Amniotic stem cell (primary cell): ENCODE measurements at regions not wholly inside any gene's neighbourhood (a gene's known extent, or its start where the extent isn't known, plus 50 kb on each side); places are given as distances from the start of the nearest gene placed in this dataset.
A peak's percentile ranks its signal among the peaks of the same experiment; 100 is the strongest.
"Not testable (repeated sequence)": the region's sequence is repeated elsewhere in the genome, so short reads cannot be mapped to it uniquely, and the experiment has no call there.

ENCODE experiments used
- DNase-seq: peaks from one replicate; lab custom pipeline; 2025; lab: John Stamatoyannopoulos, UW

- DNase-seq: no peak
Observed at GRCh38 chr20:56724241-56724757, 95.2 kb downstream of the TFAP2C start.

GRCh38 chr20:56730003-56730402, 100.9 kb downstream of the TFAP2C start:
- DNase-seq: no peak

GRCh38 chr20:56730996-56731395, 101.9 kb downstream of the TFAP2C start:
- DNase-seq: no peak

- DNase-seq: no peak
Observed at GRCh38 chr20:56731476-56731875, 102.4 kb downstream of the TFAP2C start.

GRCh38 chr20:56733967-56734366, 104.9 kb downstream of the TFAP2C start:
- no peak for DNase-seq

GRCh38 chr20:56735084-56735642, 106.1 kb downstream of the TFAP2C start:
- DNase-seq: no peak

GRCh38 chr20:56736285-56736857, 107.3 kb downstream of the TFAP2C start:
- DNase-seq: no peak

GRCh38 chr20:56744325-56744821, 115.3 kb downstream of the TFAP2C start:
- DNase-seq: not testable (repeated sequence)

- no peak for DNase-seq
Observed at GRCh38 chr20:56748476-56749377, 119.6 kb downstream of the TFAP2C start.

GRCh38 chr20:56750430-56750829, 121.3 kb downstream of the TFAP2C start:
- DNase-seq: no peak

- DNase-seq: peak; percentile 5
Observed at GRCh38 chr20:56752274-56752673, 123.2 kb downstream of the TFAP2C start.

- no peak for DNase-seq
Observed at GRCh38 chr20:56755201-56755600, 126.1 kb downstream of the TFAP2C start.

GRCh38 chr20:56756658-56757057, 127.6 kb downstream of the TFAP2C start:
- DNase-seq: not testable (repeated sequence)

- DNase-seq: no peak
Observed at GRCh38 chr20:56758706-56759105, 129.6 kb downstream of the TFAP2C start.

- no peak for DNase-seq
Observed at GRCh38 chr20:56759741-56760278, 130.7 kb downstream of the TFAP2C start.

- DNase-seq: no peak
Observed at GRCh38 chr20:56760610-56761009, 131.5 kb downstream of the TFAP2C start.

GRCh38 chr20:56761393-56761792, 132.3 kb downstream of the TFAP2C start:
- no peak for DNase-seq

- no peak for DNase-seq
Observed at GRCh38 chr20:56762401-56762800, 133.3 kb downstream of the TFAP2C start.

GRCh38 chr20:56762829-56763228, 133.7 kb downstream of the TFAP2C start:
- DNase-seq: no peak

GRCh38 chr20:56764671-56765070, 135.6 kb downstream of the TFAP2C start:
- DNase-seq: no peak

GRCh38 chr20:56765172-56766073, 136.3 kb downstream of the TFAP2C start:
- no peak for DNase-seq
